HepG2 (cell line): ENCODE measurements at regions not wholly inside any gene's neighbourhood (a gene's known extent, or its start where the extent isn't known, plus 50 kb on each side); places are given as distances from the start of the nearest gene placed in this dataset.
A peak's percentile ranks its signal among the peaks of the same experiment; 100 is the strongest.

ENCODE experiments used
- BCL6 ChIP-seq: IDR thresholded peaks from 2 replicates; pipeline ENCODE4 v1.6.1; 2016; ENCODE audit warnings: missing genetic modification reagents, missing compliant biosample characterization
- DPF2 ChIP-seq: sonication (generic); formaldehyde crosslinking; IDR thresholded peaks from 2 replicates; pipeline ENCODE4 v1.4.0; 2020; ENCODE audit warnings: mild to moderate bottlenecking, low read depth, missing genetic modification reagents, borderline replicate concordance
- EP300 ChIP-seq, 3 experiments: sonication (generic) in 1 of 3; formaldehyde crosslinking in 1 of 3; IDR thresholded peaks; 2 replicates each; pipeline versions ENCODE4 v1.5.1 to v1.6.1; 2011 to 2020; ENCODE audit warnings: low read depth in 2 of 3, low read length in 2 of 3, borderline replicate concordance in 1 of 3, improper control_type of control experiment in 1 of 3, mild to moderate bottlenecking in 1 of 3, missing genetic modification reagents in 1 of 3, moderate library complexity in 1 of 3
- FOXO1 ChIP-seq: sonication (generic); formaldehyde crosslinking; IDR thresholded peaks from 2 replicates; pipeline ENCODE4 v1.4.0; 2020; ENCODE audit warnings: missing genetic modification reagents
- HMG20A ChIP-seq: IDR thresholded peaks from 2 replicates; pipeline ENCODE4 v1.6.1; 2016; ENCODE audit warnings: borderline replicate concordance
- HNF4A ChIP-seq: sonication (generic); formaldehyde crosslinking; IDR thresholded peaks from 2 replicates; pipeline ENCODE4 v1.4.0; 2020; ENCODE audit warnings: missing genetic modification reagents
- HOXA3 ChIP-seq: sonication (generic); formaldehyde crosslinking; IDR thresholded peaks from 2 replicates; pipeline ENCODE4 v1.5.0; 2020; ENCODE audit warnings: missing genetic modification reagents
- ISL2 ChIP-seq: sonication (generic); formaldehyde crosslinking; IDR thresholded peaks from 2 replicates; pipeline ENCODE4 v1.5.0; 2020; ENCODE audit warnings: missing genetic modification reagents
- KLF16 ChIP-seq, 2 experiments: sonication (generic) in 1 of 2; formaldehyde crosslinking in 1 of 2; IDR thresholded peaks; 2 replicates each; pipeline versions ENCODE4 v1.6.1 to v1.8.0; 2016 to 2023; ENCODE audit warnings: missing genetic modification reagents in 2 of 2, missing compliant biosample characterization in 1 of 2
- KMT2B ChIP-seq: IDR thresholded peaks from 2 replicates; pipeline ENCODE4 v1.6.1; 2016; ENCODE audit warnings: missing genetic modification reagents, missing compliant biosample characterization
- MAFF ChIP-seq: IDR thresholded peaks from 2 replicates; pipeline ENCODE4 v1.6.1; 2011; ENCODE audit warnings: low read depth, low read length, improper control_type of control experiment
- PITX1 ChIP-seq: sonication (generic); formaldehyde crosslinking; IDR thresholded peaks from 2 replicates; pipeline ENCODE4 v1.5.1; 2020; ENCODE audit warnings: mild to moderate bottlenecking, missing genetic modification reagents
- RXRB ChIP-seq: IDR thresholded peaks from 2 replicates; pipeline ENCODE4 v1.6.1; 2016; ENCODE audit warnings: borderline replicate concordance, missing genetic modification reagents, missing compliant biosample characterization
- SALL1 ChIP-seq: sonication (generic); formaldehyde crosslinking; IDR thresholded peaks from 2 replicates; pipeline ENCODE4 v1.8.0; 2022; ENCODE audit warnings: mild to moderate bottlenecking, missing genetic modification reagents
- SKI ChIP-seq: fragments of 450-650 bp; IDR thresholded peaks from one replicate; pipeline ENCODE4 v1.6.1; 2018; ENCODE audit warnings: mild to moderate bottlenecking; ENCODE audit not compliant: partially characterized antibody
- SMC3 ChIP-seq: IDR thresholded peaks from 2 replicates; pipeline ENCODE4 v1.6.1; 2011; ENCODE audit warnings: low read length, improper control_type of control experiment
- SOX6 ChIP-seq, 2 experiments: fragments of 450-650 bp in 1 of 2; sonication (generic) in 1 of 2; formaldehyde crosslinking in 1 of 2; IDR thresholded peaks; 2 replicates each; pipeline versions ENCODE4 v1.4.0 to v1.6.1; 2017 to 2020; ENCODE audit warnings: antibody characterized with exemption in 1 of 2, mild to moderate bottlenecking in 1 of 2, missing genetic modification reagents in 1 of 2
- STAG1 ChIP-seq: sonication (generic); formaldehyde crosslinking; IDR thresholded peaks from 2 replicates; pipeline ENCODE4 v1.4.0; 2020; ENCODE audit warnings: missing genetic modification reagents
- TARDBP ChIP-seq: sonication (generic); formaldehyde crosslinking; IDR thresholded peaks from 2 replicates; pipeline ENCODE4 v1.8.0; 2022; ENCODE audit warnings: mild to moderate bottlenecking, missing genetic modification reagents
- TBX3 ChIP-seq: fragments of 450-650 bp; IDR thresholded peaks from 2 replicates; pipeline ENCODE4 v1.6.1; 2017; ENCODE audit warnings: antibody characterized with exemption, mild to moderate bottlenecking, inconsistent platforms, borderline replicate concordance
- TGIF2 ChIP-seq: IDR thresholded peaks from 2 replicates; pipeline ENCODE4 v1.6.1; 2016; ENCODE audit warnings: control low read depth, missing compliant biosample characterization
- ZFX ChIP-seq: sonication (generic); formaldehyde crosslinking; IDR thresholded peaks from 2 replicates; pipeline ENCODE4 v1.4.0; 2020; ENCODE audit warnings: mild to moderate bottlenecking, low read depth, missing genetic modification reagents, moderate library complexity
- ZNF124 ChIP-seq: sonication (generic); formaldehyde crosslinking; IDR thresholded peaks from 2 replicates; pipeline ENCODE4 v1.4.0; 2020; ENCODE audit warnings: missing genetic modification reagents
- TF ChIP-seq, protein P1 (sequence below): IDR thresholded peaks from 2 replicates; pipeline ENCODE4 v1.4.0; 2020; ENCODE audit warnings: mild to moderate bottlenecking, missing genetic modification reagents
- TF ChIP-seq, protein P2 (sequence below): IDR thresholded peaks from 2 replicates; pipeline ENCODE4 v1.6.1; 2016; ENCODE audit warnings: missing genetic modification reagents, missing compliant biosample characterization
- TF ChIP-seq, protein P3 (sequence below): sonication (generic); formaldehyde crosslinking; IDR thresholded peaks from 2 replicates; pipeline ENCODE4 v1.4.0; 2020; ENCODE audit warnings: missing genetic modification reagents

DNA sequence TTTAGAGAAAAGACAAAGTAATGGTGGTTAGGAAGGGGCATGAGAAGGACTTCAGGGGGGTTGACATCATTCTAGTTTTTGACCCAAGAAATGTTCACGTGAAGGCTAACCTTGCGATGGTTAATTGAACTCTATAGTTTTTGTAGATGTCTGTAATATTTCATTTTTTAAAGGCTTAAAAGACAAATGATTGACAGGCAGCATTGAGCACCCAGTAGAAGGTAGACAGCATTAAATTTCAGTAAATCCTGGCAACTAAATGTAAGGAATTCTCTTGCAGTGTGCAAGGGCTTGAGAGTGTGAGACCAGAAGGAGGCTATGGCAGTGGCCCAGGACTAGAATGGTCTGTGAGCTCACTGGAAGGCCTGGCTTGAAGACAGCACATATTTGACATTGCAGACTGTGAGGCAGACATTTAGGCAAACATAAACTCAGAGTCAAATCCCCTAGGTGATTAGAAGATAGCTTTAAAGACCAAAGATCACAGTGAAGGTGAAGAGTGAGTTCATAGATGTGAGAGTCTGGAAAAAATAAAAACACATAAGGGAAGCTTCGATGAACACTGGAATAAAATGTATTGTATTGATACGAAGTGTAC, 100.1 kb upstream of the MAP4K4 start (continued):
- TF ChIP-seq, protein P1, sequence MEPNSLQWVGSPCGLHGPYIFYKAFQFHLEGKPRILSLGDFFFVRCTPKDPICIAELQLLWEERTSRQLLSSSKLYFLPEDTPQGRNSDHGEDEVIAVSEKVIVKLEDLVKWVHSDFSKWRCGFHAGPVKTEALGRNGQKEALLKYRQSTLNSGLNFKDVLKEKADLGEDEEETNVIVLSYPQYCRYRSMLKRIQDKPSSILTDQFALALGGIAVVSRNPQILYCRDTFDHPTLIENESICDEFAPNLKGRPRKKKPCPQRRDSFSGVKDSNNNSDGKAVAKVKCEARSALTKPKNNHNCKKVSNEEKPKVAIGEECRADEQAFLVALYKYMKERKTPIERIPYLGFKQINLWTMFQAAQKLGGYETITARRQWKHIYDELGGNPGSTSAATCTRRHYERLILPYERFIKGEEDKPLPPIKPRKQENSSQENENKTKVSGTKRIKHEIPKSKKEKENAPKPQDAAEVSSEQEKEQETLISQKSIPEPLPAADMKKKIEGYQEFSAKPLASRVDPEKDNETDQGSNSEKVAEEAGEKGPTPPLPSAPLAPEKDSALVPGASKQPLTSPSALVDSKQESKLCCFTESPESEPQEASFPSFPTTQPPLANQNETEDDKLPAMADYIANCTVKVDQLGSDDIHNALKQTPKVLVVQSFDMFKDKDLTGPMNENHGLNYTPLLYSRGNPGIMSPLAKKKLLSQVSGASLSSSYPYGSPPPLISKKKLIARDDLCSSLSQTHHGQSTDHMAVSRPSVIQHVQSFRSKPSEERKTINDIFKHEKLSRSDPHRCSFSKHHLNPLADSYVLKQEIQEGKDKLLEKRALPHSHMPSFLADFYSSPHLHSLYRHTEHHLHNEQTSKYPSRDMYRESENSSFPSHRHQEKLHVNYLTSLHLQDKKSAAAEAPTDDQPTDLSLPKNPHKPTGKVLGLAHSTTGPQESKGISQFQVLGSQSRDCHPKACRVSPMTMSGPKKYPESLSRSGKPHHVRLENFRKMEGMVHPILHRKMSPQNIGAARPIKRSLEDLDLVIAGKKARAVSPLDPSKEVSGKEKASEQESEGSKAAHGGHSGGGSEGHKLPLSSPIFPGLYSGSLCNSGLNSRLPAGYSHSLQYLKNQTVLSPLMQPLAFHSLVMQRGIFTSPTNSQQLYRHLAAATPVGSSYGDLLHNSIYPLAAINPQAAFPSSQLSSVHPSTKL (CRISPR knock-in tag): peak; percentile 84
- TF ChIP-seq HOXA3 (CRISPR knock-in tag) (0 out of 2 replicates have a peak, but pooled peaks have one; percentile 28), SALL1 (CRISPR knock-in tag) (peak; percentile 83), ISL2 (CRISPR knock-in tag) (peak; percentile 59; the same call in 1 of the 2 replicates), TBX3 (no peak), MAFF (no peak), ZNF124 (CRISPR knock-in tag) (0 out of 2 replicates have a peak, but pooled peaks have one; percentile 51), KMT2B (CRISPR knock-in tag) (0 out of 2 replicates have a peak, but pooled peaks have one; percentile 31), FOXO1 (0 out of 2 replicates have a peak, but pooled peaks have one; percentile 23), HNF4A (CRISPR knock-in tag) (peak; percentile 92), TGIF2 (CRISPR knock-in tag) (0 out of 2 replicates have a peak, but pooled peaks have one; percentile 24), EP300 (IDR thresholded peaks at IDR 0.05; ENCODE audit: low read depth in 2 of 2, low read length in 2 of 2) (peak in 1 of 2 experiments; percentile 82; a peak in 2 of 4 replicates), EP300 (CRISPR knock-in tag; IDR thresholded peaks at IDR 0.05; ENCODE audit: borderline replicate concordance) (0 out of 2 replicates have a peak, but pooled peaks have one; percentile 32), SKI (peak; percentile 90), DPF2 (CRISPR knock-in tag) (peak; percentile 46; the same call in 1 of the 2 replicates), HMG20A (peak; percentile 69; the same call in 1 of the 2 replicates), ZFX (CRISPR knock-in tag) (peak; percentile 33; the same call in 1 of the 2 replicates), RXRB (CRISPR knock-in tag) (peak; percentile 74), SOX6 (IDR thresholded peaks at IDR 0.05) (no peak), SOX6 (CRISPR knock-in tag; IDR thresholded peaks at IDR 0.05) (peak; percentile 67), KLF16 (CRISPR knock-in tag; IDR thresholded peaks at IDR 0.05) (0 out of 4 replicates have a peak, but pooled peaks of 1 of the 2 experiments have one; percentile 26), SMC3 (peak; percentile 25; the same call in 1 of the 2 replicates), BCL6 (CRISPR knock-in tag) (peak; percentile 90), PITX1 (CRISPR knock-in tag) (peak; percentile 74), TARDBP (CRISPR knock-in tag) (0 out of 2 replicates have a peak, but pooled peaks have one; percentile 47), STAG1 (CRISPR knock-in tag) (peak; percentile 8; the same call in 1 of the 2 replicates)
- TF ChIP-seq, protein P2, sequence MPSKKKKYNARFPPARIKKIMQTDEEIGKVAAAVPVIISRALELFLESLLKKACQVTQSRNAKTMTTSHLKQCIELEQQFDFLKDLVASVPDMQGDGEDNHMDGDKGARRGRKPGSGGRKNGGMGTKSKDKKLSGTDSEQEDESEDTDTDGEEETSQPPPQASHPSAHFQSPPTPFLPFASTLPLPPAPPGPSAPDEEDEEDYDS (CRISPR knock-in tag): peak; percentile 31; the same call in 1 of the 2 replicates
- TF ChIP-seq, protein P3, sequence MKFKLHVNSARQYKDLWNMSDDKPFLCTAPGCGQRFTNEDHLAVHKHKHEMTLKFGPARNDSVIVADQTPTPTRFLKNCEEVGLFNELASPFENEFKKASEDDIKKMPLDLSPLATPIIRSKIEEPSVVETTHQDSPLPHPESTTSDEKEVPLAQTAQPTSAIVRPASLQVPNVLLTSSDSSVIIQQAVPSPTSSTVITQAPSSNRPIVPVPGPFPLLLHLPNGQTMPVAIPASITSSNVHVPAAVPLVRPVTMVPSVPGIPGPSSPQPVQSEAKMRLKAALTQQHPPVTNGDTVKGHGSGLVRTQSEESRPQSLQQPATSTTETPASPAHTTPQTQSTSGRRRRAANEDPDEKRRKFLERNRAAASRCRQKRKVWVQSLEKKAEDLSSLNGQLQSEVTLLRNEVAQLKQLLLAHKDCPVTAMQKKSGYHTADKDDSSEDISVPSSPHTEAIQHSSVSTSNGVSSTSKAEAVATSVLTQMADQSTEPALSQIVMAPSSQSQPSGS (CRISPR knock-in tag): 0 out of 2 replicates have a peak, but pooled peaks have one; percentile 62
